H1 (cell line): ENCODE measurements at regions not wholly inside any gene's neighbourhood (a gene's known extent, or its start where the extent isn't known, plus 50 kb on each side); places are given as distances from the start of the nearest gene placed in this dataset.

Experiments used
- CTCF ChIA-PET: fragments of 300-600 bp; sonication (Branson Sonifier 250); formaldehyde crosslinking; loops from one replicate; lab custom pipeline; 2021; ENCODE audit not compliant: partially characterized antibody; lab: Charles Lee
- POLR2A ChIA-PET: fragments of 300-600 bp; sonication (Branson Sonifier 250); formaldehyde crosslinking; loops from one replicate; lab custom pipeline; 2021; ENCODE audit warnings: inconsistent platforms; ENCODE audit not compliant: partially characterized antibody; lab: Charles Lee
- DNase-seq, 2 experiments: peaks; one replicate each; pipeline versions ENCODE4 v3.0.0 to v3.0.0-alpha.2; 2010 to 2022; ENCODE audit warnings: low spot score in 2 of 2, low read depth in 1 of 2, mixed read lengths in 1 of 2
- FAIRE-seq: peaks from 2 replicates; lab custom pipeline; 2011; peaks lifted over from hg19 to GRCh38; lab: Jason Lieb, UNC
- H2AFZ ChIP-seq: 2 replicates; pipeline ENCODE4 v1.8.1; 2012; ENCODE audit warnings: low read length, inconsistent platforms
- H2AK5ac ChIP-seq: 2 replicates; pipeline ENCODE4 v1.6.1; 2013; ENCODE audit warnings: low read depth, low read length
- H2BK120ac ChIP-seq: replicated peaks from 2 replicates; pipeline ENCODE3; 2013; ENCODE audit warnings: low read depth, low read length, inconsistent platforms
- H2BK12ac ChIP-seq: 2 replicates; pipeline ENCODE4 v1.6.1; 2013; ENCODE audit warnings: low read depth, low read length
- H2BK15ac ChIP-seq: 2 replicates; pipeline ENCODE4 v1.6.1; 2013; ENCODE audit warnings: low read length
- H2BK20ac ChIP-seq: 2 replicates; pipeline ENCODE4 v1.6.1; 2013; ENCODE audit warnings: low read length
- H2BK5ac ChIP-seq: 2 replicates; pipeline ENCODE4 v1.6.1; 2013; ENCODE audit warnings: low read depth, low read length
- H3K14ac ChIP-seq: 2 replicates; pipeline ENCODE4 v1.6.1; 2013; ENCODE audit warnings: inconsistent platforms; ENCODE audit not compliant: insufficient read length
- H3K18ac ChIP-seq: 2 replicates; pipeline ENCODE4 v1.6.1; 2013; ENCODE audit warnings: low read length; ENCODE audit errors: extremely low read depth
- H3K23ac ChIP-seq: 2 replicates; pipeline ENCODE4 v1.6.1; 2013; ENCODE audit warnings: inconsistent platforms; ENCODE audit not compliant: insufficient read length
- H3K23me2 ChIP-seq: 2 replicates; pipeline ENCODE4 v1.6.1; 2013; ENCODE audit warnings: low read depth, low read length
- H3K27ac ChIP-seq: 2 replicates; pipeline ENCODE4 v1.6.1; 2011; ENCODE audit warnings: low read depth, low read length, inconsistent platforms
- H3K27me3 ChIP-seq, 4 experiments: replicated peaks in 1 of 4; 1 replicate in 1 of 4; 2 replicates in 3 of 4; pipeline versions ENCODE4 v1.6.1 to v1.8.1; 2011 to 2013; ENCODE audit warnings: low read length in 3 of 4, mild to moderate bottlenecking in 3 of 4, inconsistent platforms in 2 of 4, mixed read lengths in 2 of 4, moderate library complexity in 1 of 4; ENCODE audit not compliant: control insufficient read depth in 3 of 4, insufficient read depth in 3 of 4; ENCODE audit errors: extremely low read depth in 1 of 4
- H3K36me3 ChIP-seq, 4 experiments: 2 replicates each; pipeline versions ENCODE4 v1.6.1 to v1.8.1; 2011 to 2013; ENCODE audit warnings: mild to moderate bottlenecking in 4 of 4, low read length in 3 of 4, moderate library complexity in 2 of 4, control low read depth in 1 of 4, inconsistent platforms in 1 of 4; ENCODE audit not compliant: insufficient read depth in 4 of 4, control insufficient read depth in 2 of 4
- H3K4ac ChIP-seq: replicated peaks from 2 replicates; pipeline ENCODE3; 2013; ENCODE audit warnings: low read length, low read depth, mixed read lengths, inconsistent platforms; ENCODE audit not compliant: insufficient read length
- H3K4me1 ChIP-seq, 4 experiments: replicated peaks in 1 of 4; 1 replicate in 1 of 4; 2 replicates in 3 of 4; pipeline versions ENCODE4 v1.6.1 to v1.8.1; 2011 to 2013; ENCODE audit warnings: low read length in 3 of 4, inconsistent platforms in 2 of 4, mixed read lengths in 1 of 4; ENCODE audit not compliant: insufficient read depth in 4 of 4, control insufficient read depth in 3 of 4
- H3K4me2 ChIP-seq, 2 experiments: 2 replicates each; pipeline versions ENCODE4 v1.6.1 to v1.8.1; 2011 to 2013; ENCODE audit warnings: low read depth in 2 of 2, low read length in 2 of 2, control low read depth in 1 of 2, inconsistent platforms in 1 of 2, mild to moderate bottlenecking in 1 of 2; ENCODE audit not compliant: insufficient read depth in 1 of 2
- H3K4me3 ChIP-seq, 4 experiments: fragments of 200-600, 300-600 bp in 1 of 4; sonication (generic), shearing (Covaris generic), sonication (Bioruptor Twin) in 1 of 4; 2 replicates each; pipeline versions ENCODE4 v1.5.1 to v1.8.1; 2011 to 2016; ENCODE audit warnings: low read length in 4 of 4, low read depth in 3 of 4, control low read depth in 2 of 4, inconsistent platforms in 2 of 4, mild to moderate bottlenecking in 2 of 4, mixed read lengths in 1 of 4, moderate library complexity in 1 of 4; ENCODE audit not compliant: insufficient read depth in 2 of 4; ENCODE audit errors: extremely low read depth in 1 of 4
- H3K56ac ChIP-seq: replicated peaks from 2 replicates; pipeline ENCODE3; 2013; ENCODE audit warnings: low read depth, mild to moderate bottlenecking, mixed read lengths, low read length, inconsistent platforms; ENCODE audit not compliant: insufficient read length
- H3K79me1 ChIP-seq: 2 replicates; pipeline ENCODE4 v1.6.1; 2013; ENCODE audit warnings: low read depth, low read length, control low read depth
- H3K79me2 ChIP-seq, 2 experiments: 2 replicates each; pipeline versions ENCODE4 v1.6.1 to v1.8.1; 2012 to 2013; ENCODE audit warnings: low read length in 2 of 2, mild to moderate bottlenecking in 2 of 2, inconsistent platforms in 1 of 2; ENCODE audit not compliant: insufficient read depth in 2 of 2, control insufficient read depth in 1 of 2
- H3K9ac ChIP-seq, 4 experiments: replicated peaks in 1 of 4; 1 replicate in 1 of 4; 2 replicates in 3 of 4; pipeline versions ENCODE4 v1.6.1 to v1.8.1; 2011 to 2013; ENCODE audit warnings: low read depth in 3 of 4, low read length in 3 of 4, control low read depth in 2 of 4, mild to moderate bottlenecking in 2 of 4, moderate library complexity in 2 of 4, inconsistent platforms in 1 of 4; ENCODE audit errors: extremely low read depth in 1 of 4
- H3K9me3 ChIP-seq, 2 experiments: 2 replicates each; pipeline versions ENCODE4 v1.6.1 to v1.8.1; 2012 to 2013; ENCODE audit warnings: mild to moderate bottlenecking in 2 of 2, moderate library complexity in 2 of 2, control low read depth in 1 of 2, inconsistent platforms in 1 of 2, low read depth in 1 of 2, low read length in 1 of 2, mixed read lengths in 1 of 2; ENCODE audit not compliant: insufficient read depth in 2 of 2
- H4K20me1 ChIP-seq, 2 experiments: replicated peaks in 1 of 2; 2 replicates each; pipeline versions ENCODE3 to v1.8.1; 2011 to 2013; ENCODE audit warnings: inconsistent platforms in 2 of 2, low read length in 2 of 2, mild to moderate bottlenecking in 1 of 2; ENCODE audit not compliant: insufficient read depth in 2 of 2, control insufficient read depth in 1 of 2
- H4K5ac ChIP-seq: 2 replicates; pipeline ENCODE4 v1.6.1; 2013; ENCODE audit warnings: low read length, low read depth, mixed read lengths, inconsistent platforms; ENCODE audit not compliant: insufficient read length
- H4K8ac ChIP-seq: 2 replicates; pipeline ENCODE4 v1.8.0; 2013; ENCODE audit warnings: mild to moderate bottlenecking, moderate library complexity, low read length, inconsistent platforms; ENCODE audit not compliant: insufficient read depth; ENCODE audit errors: extremely low read depth
- H4K91ac ChIP-seq: replicated peaks from 2 replicates; pipeline ENCODE3; 2013; ENCODE audit warnings: low read length, mixed read lengths, inconsistent platforms; ENCODE audit not compliant: insufficient read length
- HDAC6 ChIP-seq: IDR thresholded peaks from one replicate; pipeline ENCODE4 v1.7.1; 2012; ENCODE audit warnings: low read depth, mild to moderate bottlenecking, inconsistent platforms, low read length, moderate library complexity
- MAFK ChIP-seq: IDR thresholded peaks from 2 replicates; pipeline ENCODE4 v1.6.1; 2012; ENCODE audit warnings: low read depth, mild to moderate bottlenecking, improper control_type of control experiment, low read length
- RBBP5 ChIP-seq: IDR thresholded peaks from 2 replicates; pipeline ENCODE4 v1.7.1; 2012; ENCODE audit warnings: low read depth, mild to moderate bottlenecking, inconsistent platforms, low read length, moderate library complexity, borderline replicate concordance
- SIN3A ChIP-seq, 2 experiments: IDR thresholded peaks in 1 of 2; conservative IDR thresholded peaks in 1 of 2; 2 replicates each; pipeline ENCODE4 v1.6.1; 2011 to 2012; ENCODE audit warnings: low read length in 2 of 2, improper control_type of control experiment in 1 of 2, low read depth in 1 of 2, mild to moderate bottlenecking in 1 of 2
- TEAD4 ChIP-seq: IDR thresholded peaks from 2 replicates; pipeline ENCODE4 v1.6.1; 2012; ENCODE audit warnings: low read depth, low read length, inconsistent platforms, mixed read lengths
- WGBS, 2 experiments: shearing (Covaris generic) in 1 of 2; methylation state at CpG; one replicate each; pipeline versions ENCODE4 v1.1.6 to v1.1.7; 2013 to 2015; ENCODE audit warnings: low lambda C conversion rate in 2 of 2, mixed read lengths in 2 of 2, inconsistent platforms in 1 of 2, low coverage in 1 of 2, missing lambda C conversion rate in 1 of 2; ENCODE audit not compliant: insufficient replicate concordance in 2 of 2, insufficient coverage in 1 of 2, insufficient read length in 1 of 2; ENCODE audit errors: extremely low coverage in 1 of 2, missing lambda C conversion rate in 1 of 2; 5-methylcytosine and 5-hydroxymethylcytosine counted together

DNA sequence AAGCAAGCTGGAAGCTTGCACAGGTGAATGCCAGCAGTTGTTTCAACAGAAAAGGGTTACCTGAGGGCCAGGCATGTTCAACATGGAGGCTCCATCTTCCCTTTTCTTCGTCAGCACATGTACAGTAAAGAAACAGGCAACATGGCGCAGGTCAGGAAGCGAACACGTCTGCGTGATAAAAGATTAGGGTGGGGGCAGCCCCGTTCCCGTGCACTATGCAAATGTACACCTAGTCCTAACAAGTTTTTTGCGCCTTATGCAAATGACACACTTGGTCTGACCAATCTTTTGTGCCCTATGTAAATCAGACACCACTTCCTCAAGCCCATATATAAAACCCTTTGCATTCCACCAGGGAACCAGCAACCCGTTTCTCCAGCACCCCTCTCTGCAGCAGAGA lies 452.1 kb upstream of the PTPRD start:
- H2BK20ac ChIP-seq = no peak overlapping the region
- DNase-seq = no peak
- no peak overlapping the region for H2AFZ ChIP-seq
- no peaks in the 10 kb centered on the region for H4K20me1 ChIP-seq
- CTCF ChIA-PET = no interaction called here
- H4K8ac ChIP-seq = no peak overlapping the region
- H3K36me3 ChIP-seq = no peaks in the 10 kb centered on the region
- no peak overlapping the region for H4K5ac ChIP-seq
- H3K23me2 ChIP-seq = no peaks in the 10 kb centered on the region
- H3K79me1 ChIP-seq = no peaks in the 10 kb centered on the region
- no peak overlapping the region for H4K91ac ChIP-seq
- H3K18ac ChIP-seq = no peak overlapping the region
- no peak overlapping the region for H2BK5ac ChIP-seq
- H2BK120ac ChIP-seq = no peak overlapping the region
- no peak overlapping the region for H3K56ac ChIP-seq
- H3K4me2 ChIP-seq = no peak overlapping the region
- no peaks in the 10 kb centered on the region for H3K9me3 ChIP-seq
- H3K27ac ChIP-seq = no peak overlapping the region
- no peaks in the 10 kb centered on the region for H3K79me2 ChIP-seq
- POLR2A ChIA-PET = no interaction called here
- no peak for FAIRE-seq
- no peak overlapping the region for H3K9ac ChIP-seq
- WGBS, 2 experiments = 99% methylated on average over 9 of the region's 9 CpGs; no CpG with 5 or more reads in 1 of the 2 experiments
- no peak overlapping the region for H3K14ac ChIP-seq
- no peak overlapping the region for H3K4ac ChIP-seq
- no peak overlapping the region for H3K23ac ChIP-seq
- H3K27me3 ChIP-seq = no peaks in the 10 kb centered on the region
- H2BK15ac ChIP-seq = no peak overlapping the region
- no peak overlapping the region for H3K4me3 ChIP-seq
- H3K4me1 ChIP-seq = no peaks in the 10 kb centered on the region; a peak in 1 of 7 replicates
- no peak overlapping the region for H2BK12ac ChIP-seq
- H2AK5ac ChIP-seq = no peak overlapping the region
- no peak for TF ChIP-seq TEAD4
- TF ChIP-seq HDAC6 = no peak
- TF ChIP-seq SIN3A (conservative IDR thresholded peaks at IDR 0.05 in 1 of 2, IDR thresholded peaks at IDR 0.05 in 1 of 2; ENCODE audit: low read depth in 1 of 2, low read length in 2 of 2) = no peak
- TF ChIP-seq RBBP5 = no peak
- TF ChIP-seq MAFK = no peak
